HFF-Myc (cell line): ENCODE measurements at regions not wholly inside any gene's neighbourhood (a gene's known extent, or its start where the extent isn't known, plus 50 kb on each side); places are given as distances from the start of the nearest gene placed in this dataset.

Source experiments
- DNase-seq: peaks from one replicate; pipeline ENCODE4 v3.0.0-alpha.2; 2011; ENCODE audit warnings: low read depth; ENCODE audit errors: extremely low read depth
- H3K4me3 ChIP-seq: replicated peaks from 2 replicates; pipeline ENCODE4 v1.5.1; 2011; ENCODE audit warnings: low read depth, mild to moderate bottlenecking, control low read depth, low read length
- TF ChIP-seq, protein P1 (sequence below): IDR thresholded peaks from 2 replicates; pipeline ENCODE4 v1.5.1; 2012; ENCODE audit warnings: mild to moderate bottlenecking, low read depth, low read length, control low read depth; ENCODE audit errors: missing control alignments

DNA sequence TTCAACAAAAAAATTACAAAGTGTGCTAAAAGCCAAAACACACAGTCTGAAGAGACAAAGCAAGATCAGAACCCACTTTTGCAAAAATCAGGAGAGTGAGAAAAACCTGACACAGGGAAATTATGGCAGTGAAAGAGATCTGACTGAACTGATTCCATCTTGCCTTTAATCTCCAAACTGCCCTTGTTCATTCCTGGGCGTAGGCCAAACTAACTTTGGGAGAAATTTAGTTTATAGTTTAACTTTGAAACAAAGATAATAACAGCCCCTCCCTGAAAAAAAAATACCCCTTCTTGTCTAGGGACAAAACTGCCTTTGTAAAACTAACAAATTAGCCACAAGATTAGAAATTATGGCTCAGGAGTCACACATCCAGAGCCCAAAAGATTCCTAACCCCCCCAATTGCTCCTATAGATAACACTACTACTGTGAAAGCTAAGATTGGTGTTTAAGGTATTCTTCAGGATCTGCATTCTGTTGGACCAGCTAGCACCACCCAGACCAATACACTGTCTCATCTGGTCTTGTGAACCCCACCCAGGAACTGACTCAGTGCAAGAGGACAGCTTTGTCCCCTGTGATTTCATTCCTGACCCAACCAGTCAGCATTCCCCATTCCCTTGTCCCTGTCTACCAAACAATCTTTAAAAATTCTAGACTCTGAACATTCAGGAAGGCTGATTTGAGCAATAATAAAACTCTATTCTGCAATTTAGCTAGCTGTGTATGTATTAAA, 226.1 kb upstream of the SH3BP4 start:
- H3K4me3 ChIP-seq = no peak overlapping the region
- TF ChIP-seq, protein P1, sequence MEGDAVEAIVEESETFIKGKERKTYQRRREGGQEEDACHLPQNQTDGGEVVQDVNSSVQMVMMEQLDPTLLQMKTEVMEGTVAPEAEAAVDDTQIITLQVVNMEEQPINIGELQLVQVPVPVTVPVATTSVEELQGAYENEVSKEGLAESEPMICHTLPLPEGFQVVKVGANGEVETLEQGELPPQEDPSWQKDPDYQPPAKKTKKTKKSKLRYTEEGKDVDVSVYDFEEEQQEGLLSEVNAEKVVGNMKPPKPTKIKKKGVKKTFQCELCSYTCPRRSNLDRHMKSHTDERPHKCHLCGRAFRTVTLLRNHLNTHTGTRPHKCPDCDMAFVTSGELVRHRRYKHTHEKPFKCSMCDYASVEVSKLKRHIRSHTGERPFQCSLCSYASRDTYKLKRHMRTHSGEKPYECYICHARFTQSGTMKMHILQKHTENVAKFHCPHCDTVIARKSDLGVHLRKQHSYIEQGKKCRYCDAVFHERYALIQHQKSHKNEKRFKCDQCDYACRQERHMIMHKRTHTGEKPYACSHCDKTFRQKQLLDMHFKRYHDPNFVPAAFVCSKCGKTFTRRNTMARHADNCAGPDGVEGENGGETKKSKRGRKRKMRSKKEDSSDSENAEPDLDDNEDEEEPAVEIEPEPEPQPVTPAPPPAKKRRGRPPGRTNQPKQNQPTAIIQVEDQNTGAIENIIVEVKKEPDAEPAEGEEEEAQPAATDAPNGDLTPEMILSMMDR = no peak
- DNase-seq = no peak

DNA sequence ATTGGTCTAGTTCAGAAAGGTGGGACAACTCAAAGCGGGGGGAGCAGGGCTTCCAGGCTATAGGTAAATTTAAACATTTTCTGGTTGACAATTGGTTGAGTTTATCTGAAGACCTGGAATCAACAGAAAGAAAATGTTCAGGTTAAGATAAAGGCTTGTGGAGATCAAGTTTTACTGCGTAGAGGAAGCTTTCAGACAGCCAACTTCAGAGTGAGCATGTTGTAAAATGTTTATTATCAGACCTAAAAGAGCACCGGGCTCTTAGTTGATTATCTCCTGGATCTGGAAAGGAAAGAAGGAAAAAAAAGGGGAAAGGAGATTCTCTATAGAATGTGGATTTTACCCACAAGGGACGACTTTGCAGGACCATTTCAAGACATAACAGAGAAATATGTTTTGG, 227.0 kb upstream of the SH3BP4 start:
- H3K4me3 ChIP-seq = no peak overlapping the region
- DNase-seq = no peak
- TF ChIP-seq, protein P1 = no peak

DNA sequence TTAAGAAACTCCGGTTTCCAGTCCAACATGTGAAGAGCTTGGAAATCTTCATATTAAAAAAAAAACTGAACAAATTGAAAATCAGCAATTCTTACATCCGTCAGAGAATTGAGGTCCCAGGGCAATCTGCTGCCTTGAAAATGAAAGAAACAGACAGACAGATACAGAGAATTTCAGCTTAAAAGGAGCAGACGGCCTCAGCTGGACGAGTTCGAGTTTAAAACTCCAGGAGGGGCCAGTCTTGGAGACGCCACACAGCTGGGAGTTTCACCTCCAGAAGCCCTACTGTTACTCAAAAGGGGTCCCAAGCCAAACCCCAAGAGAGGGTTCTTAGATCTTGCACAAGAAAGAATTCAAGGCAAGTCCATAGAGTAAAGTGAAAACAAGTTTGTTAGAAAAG, 226.5 kb upstream of the ARL4C start:
- TF ChIP-seq, protein P1 = no peak
- DNase-seq = no peak
- no peak overlapping the region for H3K4me3 ChIP-seq

DNA sequence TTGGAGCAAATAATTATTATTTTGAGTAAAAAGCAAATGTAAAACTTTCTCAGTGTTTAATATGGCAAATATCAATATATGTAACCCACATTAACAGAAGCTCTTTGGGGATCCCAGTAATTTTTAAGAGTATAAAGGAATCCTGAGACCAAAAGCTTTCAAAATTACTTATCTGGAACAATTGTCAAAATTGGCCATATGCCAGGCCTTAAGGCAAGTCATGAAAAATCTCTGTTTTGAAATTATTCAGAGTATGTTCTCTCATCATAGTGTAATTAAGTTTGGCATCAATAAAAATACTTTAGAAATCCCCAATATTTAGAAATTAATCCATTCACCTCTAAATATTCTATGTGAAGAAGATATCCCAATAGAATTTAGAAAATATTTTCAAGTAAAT, 225.3 kb upstream of the ARL4C start:
- no peak for DNase-seq
- TF ChIP-seq, protein P1 = no peak
- no peak overlapping the region for H3K4me3 ChIP-seq

DNA sequence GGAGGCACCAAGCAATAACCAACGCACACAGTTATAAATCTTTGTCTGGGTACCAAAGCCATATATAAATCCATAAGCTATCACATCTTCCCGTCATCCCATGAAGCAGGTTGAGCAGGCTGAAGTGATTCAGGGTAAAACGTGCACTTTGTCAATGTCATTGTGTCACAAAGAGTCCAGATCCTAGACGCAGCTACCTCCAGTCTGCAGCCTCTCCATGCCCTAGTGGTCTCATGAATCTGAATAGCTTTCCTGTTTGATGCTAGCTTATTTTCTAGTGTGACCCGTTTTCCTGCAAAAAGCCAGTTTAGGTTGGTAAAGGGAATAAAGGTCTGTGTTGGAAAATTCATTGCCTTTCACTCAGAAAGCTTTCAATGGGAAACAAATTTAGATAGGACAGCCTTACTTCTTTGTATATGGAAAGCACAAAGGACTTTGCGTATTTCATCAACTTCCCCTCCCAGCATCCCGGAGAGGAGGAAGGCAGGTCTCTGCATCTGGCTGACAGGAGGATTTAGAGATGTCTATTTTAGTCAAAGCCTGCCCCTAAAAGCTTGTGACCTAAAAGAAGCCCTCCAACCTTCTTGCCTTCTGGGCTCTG, 222.3 kb upstream of the ARL4C start:
- H3K4me3 ChIP-seq = no peak overlapping the region
- TF ChIP-seq, protein P1 = no peak
- DNase-seq = no peak

DNA sequence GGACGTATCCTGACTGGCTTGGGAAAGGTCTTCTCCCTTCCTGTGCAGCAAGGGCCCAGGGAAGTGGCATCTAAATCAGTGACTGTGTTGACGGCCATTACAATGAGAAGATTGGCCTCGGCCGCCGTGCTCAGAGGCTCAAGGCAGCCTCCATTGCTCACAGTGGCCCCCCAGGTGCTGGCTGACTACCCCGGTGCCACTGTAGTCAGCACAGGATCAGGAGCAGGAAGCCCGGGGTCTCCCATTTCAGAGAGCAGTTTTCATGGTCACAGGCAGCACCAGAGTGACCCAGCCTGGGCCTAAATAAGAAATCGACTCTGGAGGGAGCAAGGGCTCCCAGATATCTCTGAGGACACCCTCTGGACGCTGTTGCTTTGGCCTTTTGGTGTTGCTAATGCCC, 219.4 kb upstream of the ARL4C start:
- TF ChIP-seq, protein P1 = no peak
- no peak overlapping the region for H3K4me3 ChIP-seq
- DNase-seq = no peak
